ENCODE measurements at regions not wholly inside any gene's neighbourhood (a gene's known extent, or its start where the extent isn't known, plus 50 kb on each side); places are given as distances from the start of the nearest gene placed in this dataset.

- TF ChIP-seq DZIP1 (CRISPR knock-in tag; IDR thresholded peaks at IDR 0.05), result no peak
- no peak for TF ChIP-seq ZNF430 (CRISPR knock-in tag; IDR thresholded peaks at IDR 0.05)
- no peak for TF ChIP-seq ZNF331 (CRISPR knock-in tag; IDR thresholded peaks at IDR 0.05)
- TF ChIP-seq, protein P1, sequence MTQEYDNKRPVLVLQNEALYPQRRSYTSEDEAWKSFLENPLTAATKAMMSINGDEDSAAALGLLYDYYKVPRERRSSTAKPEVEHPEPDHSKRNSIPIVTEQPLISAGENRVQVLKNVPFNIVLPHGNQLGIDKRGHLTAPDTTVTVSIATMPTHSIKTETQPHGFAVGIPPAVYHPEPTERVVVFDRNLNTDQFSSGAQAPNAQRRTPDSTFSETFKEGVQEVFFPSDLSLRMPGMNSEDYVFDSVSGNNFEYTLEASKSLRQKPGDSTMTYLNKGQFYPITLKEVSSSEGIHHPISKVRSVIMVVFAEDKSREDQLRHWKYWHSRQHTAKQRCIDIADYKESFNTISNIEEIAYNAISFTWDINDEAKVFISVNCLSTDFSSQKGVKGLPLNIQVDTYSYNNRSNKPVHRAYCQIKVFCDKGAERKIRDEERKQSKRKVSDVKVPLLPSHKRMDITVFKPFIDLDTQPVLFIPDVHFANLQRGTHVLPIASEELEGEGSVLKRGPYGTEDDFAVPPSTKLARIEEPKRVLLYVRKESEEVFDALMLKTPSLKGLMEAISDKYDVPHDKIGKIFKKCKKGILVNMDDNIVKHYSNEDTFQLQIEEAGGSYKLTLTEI (CRISPR knock-in tag; conservative IDR thresholded peaks at IDR 0.05), result no peak
- TF ChIP-seq PCBP2 (optimal IDR thresholded peaks at IDR 0.05; ENCODE audit: low read depth, low read length, poor library complexity, severe bottlenecking), result no peak
Measured at GRCh38 chr9:103296189-103296588, 301.1 kb downstream of the CYLC2 start (continued).

GRCh38 chr9:103301051-103301450 lies 305.9 kb downstream of the CYLC2 start:
- no TSS peak for BruUV-seq (replicated peaks)
- no peaks in the 10 kb centered on the region for H3K79me2 ChIP-seq (ENCODE audit: insufficient read depth, low read length)
- 0% methylated on average over 2 of the region's 2 CpGs for WGBS (ENCODE audit: low lambda C conversion rate)
- intact Hi-C loops (cut with micrococcal nuclease; ENCODE audit: unreplicated experiment) (no loop called here), in situ Hi-C loops (cut with HindIII; ENCODE audit: extremely low pct_ligation_motif_present, low pct_unique_long_range_greater_than_20kb) (no loop called here)
- no peaks in the 10 kb centered on the region for H3K27me3 ChIP-seq (ENCODE audit: control insufficient read depth in 1 of 2, insufficient read depth in 2 of 2, low read length in 2 of 2)
- POLR2A ChIA-PET, result no interaction called here
- no peak overlapping the region for H2AFZ ChIP-seq (ENCODE audit: low read length)
- TF ChIP-seq AHR (CRISPR knock-in tag; IDR thresholded peaks at IDR 0.05), result no peak
- H3K27ac ChIP-seq (ENCODE audit: extremely low read length, insufficient read depth, low read length), result no peak overlapping the region
- no peak overlapping the region for H3K9ac ChIP-seq (ENCODE audit: insufficient read depth, low read depth, low read length)
- FAIRE-seq (no peak), DNase-seq (ENCODE audit: low spot score) (no peak), ATAC-seq (no peak)
- no peaks in the 10 kb centered on the region for H3K36me3 ChIP-seq (replicated peaks in 1 of 2; ENCODE audit: control insufficient read depth in 1 of 2, insufficient read depth in 2 of 2, low read length in 2 of 2)
- H3K4me1 ChIP-seq (ENCODE audit: insufficient read depth, low read length), result no peaks in the 10 kb centered on the region
- peaks cover 10% of the 10 kb centered on the region for H3K9me3 ChIP-seq (ENCODE audit: low read length)
- H4K20me1 ChIP-seq (ENCODE audit: insufficient read depth, low read length), result no peaks in the 10 kb centered on the region
- no peak overlapping the region for H3K4me3 ChIP-seq (replicated peaks in 1 of 3; ENCODE audit: insufficient read depth in 1 of 3, low read depth in 2 of 3, low read length in 3 of 3)
- no peak overlapping the region for H3K4me2 ChIP-seq (ENCODE audit: low read depth, low read length)
- CTCF ChIA-PET (ENCODE audit: low intra/inter-chr PET ratio, low total read pairs), result no interaction called here
